ENCODE measurements at regions not wholly inside any gene's neighbourhood (a gene's known extent, or its start where the extent isn't known, plus 50 kb on each side); places are given as distances from the start of the nearest gene placed in this dataset.
A peak's percentile ranks its signal among the peaks of the same experiment; 100 is the strongest.

GRCh38 chr5:124651663-124652513, 94.6 kb downstream of the ZNF608 start (continued):
- TF ChIP-seq ZBTB33 (IDR thresholded peaks at IDR 0.05; ENCODE audit: borderline replicate concordance, low read depth) = no peak
- no peak for TF ChIP-seq GABPA (IDR thresholded peaks at IDR 0.05; ENCODE audit: low read depth)
- peak; percentile 24; the same call in 1 of the 2 replicates for TF ChIP-seq RAD21 (IDR thresholded peaks at IDR 0.05; ENCODE audit: low read length)
- TF ChIP-seq USF2 (IDR thresholded peaks at IDR 0.05; ENCODE audit: borderline replicate concordance, low read depth, low read length) = no peak
- TF ChIP-seq SMC3 (IDR thresholded peaks at IDR 0.05; ENCODE audit: low read depth, low read length) = no peak; the same call in 1 of the 2 replicates
- TF ChIP-seq NRF1 (IDR thresholded peaks at IDR 0.05; ENCODE audit: low read depth, low read length) = no peak
- TF ChIP-seq JUND (IDR thresholded peaks at IDR 0.05) = no peak
- TF ChIP-seq MXI1 (IDR thresholded peaks at IDR 0.05; ENCODE audit: low read depth, low read length) = no peak
- TF ChIP-seq TAF1 (IDR thresholded peaks at IDR 0.05; ENCODE audit: borderline replicate concordance, low read depth, low read length) = 0 out of 2 replicates have a peak, but pooled peaks have one; percentile 0
- no peak for TF ChIP-seq CTCF (IDR thresholded peaks at IDR 0.05)
- TF ChIP-seq SIN3A (IDR thresholded peaks at IDR 0.05; ENCODE audit: borderline replicate concordance, low read depth, low read length) = no peak
- TF ChIP-seq, protein P1, sequence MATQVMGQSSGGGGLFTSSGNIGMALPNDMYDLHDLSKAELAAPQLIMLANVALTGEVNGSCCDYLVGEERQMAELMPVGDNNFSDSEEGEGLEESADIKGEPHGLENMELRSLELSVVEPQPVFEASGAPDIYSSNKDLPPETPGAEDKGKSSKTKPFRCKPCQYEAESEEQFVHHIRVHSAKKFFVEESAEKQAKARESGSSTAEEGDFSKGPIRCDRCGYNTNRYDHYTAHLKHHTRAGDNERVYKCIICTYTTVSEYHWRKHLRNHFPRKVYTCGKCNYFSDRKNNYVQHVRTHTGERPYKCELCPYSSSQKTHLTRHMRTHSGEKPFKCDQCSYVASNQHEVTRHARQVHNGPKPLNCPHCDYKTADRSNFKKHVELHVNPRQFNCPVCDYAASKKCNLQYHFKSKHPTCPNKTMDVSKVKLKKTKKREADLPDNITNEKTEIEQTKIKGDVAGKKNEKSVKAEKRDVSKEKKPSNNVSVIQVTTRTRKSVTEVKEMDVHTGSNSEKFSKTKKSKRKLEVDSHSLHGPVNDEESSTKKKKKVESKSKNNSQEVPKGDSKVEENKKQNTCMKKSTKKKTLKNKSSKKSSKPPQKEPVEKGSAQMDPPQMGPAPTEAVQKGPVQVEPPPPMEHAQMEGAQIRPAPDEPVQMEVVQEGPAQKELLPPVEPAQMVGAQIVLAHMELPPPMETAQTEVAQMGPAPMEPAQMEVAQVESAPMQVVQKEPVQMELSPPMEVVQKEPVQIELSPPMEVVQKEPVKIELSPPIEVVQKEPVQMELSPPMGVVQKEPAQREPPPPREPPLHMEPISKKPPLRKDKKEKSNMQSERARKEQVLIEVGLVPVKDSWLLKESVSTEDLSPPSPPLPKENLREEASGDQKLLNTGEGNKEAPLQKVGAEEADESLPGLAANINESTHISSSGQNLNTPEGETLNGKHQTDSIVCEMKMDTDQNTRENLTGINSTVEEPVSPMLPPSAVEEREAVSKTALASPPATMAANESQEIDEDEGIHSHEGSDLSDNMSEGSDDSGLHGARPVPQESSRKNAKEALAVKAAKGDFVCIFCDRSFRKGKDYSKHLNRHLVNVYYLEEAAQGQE (IDR thresholded peaks at IDR 0.05; ENCODE audit: low read depth, low read length) = no peak
- no peak for TF ChIP-seq FOXJ3 (CRISPR knock-in tag; IDR thresholded peaks at IDR 0.05)
- peak; percentile 54 for TF ChIP-seq IRF3 (IDR thresholded peaks at IDR 0.05; ENCODE audit: low read depth, low read length)

Data from SK-N-SH (cell line).